Testis (tissue), 2 donors: ENCODE measurements at regions not wholly inside any gene's neighbourhood (a gene's known extent, or its start where the extent isn't known, plus 50 kb on each side); places are given as distances from the start of the nearest gene placed in this dataset.

Source experiments
- CTCF ChIP-seq, 3 experiments: fragments of 450-650 bp in 2 of 3; fragments of 200-600 bp in 1 of 3; sonication (generic) in 1 of 3; IDR thresholded peaks; one replicate each; pipeline ENCODE4 v1.5.1; 2016 to 2019; ENCODE audit warnings: antibody characterized with exemption in 3 of 3, mild to moderate bottlenecking in 2 of 3, moderate library complexity in 1 of 3
- POLR2A ChIP-seq: fragments of 450-650 bp; IDR thresholded peaks from one replicate; pipeline ENCODE4 v1.6.1; 2017; ENCODE audit warnings: antibody characterized with exemption, mild to moderate bottlenecking, moderate library complexity

GRCh38 chr5:98433022-98433421 is 340.4 kb upstream of the RGMB start:
- TF ChIP-seq CTCF (IDR thresholded peaks at IDR 0.05) (no peak), POLR2A (no peak)
